ENCODE measurements at regions not wholly inside any gene's neighbourhood (a gene's known extent, or its start where the extent isn't known, plus 50 kb on each side); places are given as distances from the start of the nearest gene placed in this dataset.

DNA sequence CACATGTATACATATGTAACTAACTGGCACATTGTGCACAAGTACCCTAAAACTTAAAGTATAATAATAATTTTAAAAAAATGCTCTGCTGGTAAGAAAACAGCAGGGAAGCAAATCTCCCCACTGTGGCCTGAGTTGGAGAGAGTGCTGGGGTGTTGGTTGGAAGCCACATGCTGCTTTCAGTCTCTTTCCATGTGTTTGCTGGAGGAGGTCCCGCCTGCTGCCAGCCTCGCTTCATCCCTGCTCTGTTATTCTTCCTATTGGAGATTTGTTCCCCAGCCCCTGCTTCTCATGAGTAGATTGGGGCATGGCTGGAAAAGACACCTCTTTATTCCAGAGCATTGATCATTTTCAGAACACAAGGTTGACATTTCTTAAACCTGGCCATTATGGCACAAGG lies 230.5 kb downstream of the FGF9 start (continued):
- TF ChIP-seq GATA2 (CRISPR knock-in tag; IDR thresholded peaks at IDR 0.05) = no peak
- TF ChIP-seq ZNF586 (CRISPR knock-in tag; conservative IDR thresholded peaks at IDR 0.05) = no peak
- TF ChIP-seq CREBBP (IDR thresholded peaks at IDR 0.05; ENCODE audit: low read depth, low read length) = no peak
- no peak for TF ChIP-seq POLR2AphosphoS5 (IDR thresholded peaks at IDR 0.05; ENCODE audit: control insufficient read depth, insufficient read depth, low read depth, low read length)

DNA sequence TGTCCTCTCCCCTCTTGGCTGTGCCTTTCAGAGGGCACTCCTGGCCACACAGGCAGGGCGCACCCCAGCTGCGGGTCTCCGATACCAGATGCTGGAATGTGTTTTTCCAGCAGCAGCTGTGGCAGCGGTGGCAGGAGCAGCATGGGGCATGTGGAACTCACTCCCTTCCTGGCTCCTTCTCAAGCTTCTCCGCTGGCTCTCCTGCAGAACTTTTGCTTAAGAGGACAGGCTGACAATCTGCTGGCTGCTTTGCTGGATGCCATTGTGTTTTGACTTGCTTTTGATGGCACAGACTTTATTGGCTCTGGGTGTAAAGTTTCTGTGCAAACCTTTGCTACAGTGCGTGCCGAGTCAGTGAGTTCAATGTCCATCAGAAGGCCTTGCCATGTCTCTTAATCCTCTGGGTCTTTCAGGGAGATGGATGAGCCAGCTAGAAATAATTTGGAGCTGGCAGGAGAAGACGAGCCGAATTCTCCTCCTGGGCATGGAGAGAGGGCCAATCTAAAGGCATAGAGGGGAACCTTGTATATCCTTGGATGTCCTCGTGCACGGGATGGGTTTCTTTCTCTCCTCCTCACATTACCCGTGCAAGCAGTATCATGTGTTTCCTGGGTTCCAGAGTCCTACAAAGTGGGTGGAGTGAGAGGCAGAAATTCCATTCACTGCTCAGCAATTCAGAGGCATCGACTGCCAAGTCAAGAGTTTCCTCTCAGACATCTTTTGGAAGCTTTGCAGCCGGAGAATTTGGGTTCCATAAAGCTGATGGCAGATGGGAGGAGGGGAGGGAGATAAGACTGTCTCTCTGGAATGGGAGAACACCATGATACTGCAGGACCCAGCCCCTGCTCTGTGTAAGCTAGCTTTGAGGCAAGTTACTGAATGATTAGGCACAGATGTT lies 231.2 kb downstream of the FGF9 start:
- Histone ChIP-seq H3K4me3 (no peak overlapping the region), H3K36me3 (ENCODE audit: control insufficient read depth, insufficient read depth, low read length) (no peaks in the 10 kb centered on the region), H4K20me1 (replicated peaks; ENCODE audit: control insufficient read depth, insufficient read depth, low read length) (no peaks in the 10 kb centered on the region), H3K4me2 (ENCODE audit: insufficient read depth, low read length) (no peak overlapping the region), H2AFZ (ENCODE audit: low read depth, low read length) (no peak overlapping the region), H3K9me1 (ENCODE audit: control insufficient read depth, insufficient read depth, low read length) (no peaks in the 10 kb centered on the region), H3K4me1 (replicated peaks in 1 of 2; ENCODE audit: control insufficient read depth in 2 of 2, insufficient read depth in 2 of 2, low read length in 2 of 2) (no peaks in the 10 kb centered on the region), H3K27me3 (ENCODE audit: control insufficient read depth in 2 of 2, insufficient read depth in 2 of 2, low read length in 2 of 2) (no peaks in the 10 kb centered on the region), H3K9ac (ENCODE audit: insufficient read depth in 1 of 2, low read depth in 2 of 2, low read length in 2 of 2) (no peak overlapping the region), H3K27ac (ENCODE audit: extremely low read depth, low read depth, low read length) (no peak overlapping the region), H3K9me3 (replicated peaks; ENCODE audit: control insufficient read depth, insufficient read depth, low read depth, low read length) (no peaks in the 10 kb centered on the region), H3K79me2 (ENCODE audit: control insufficient read depth, insufficient read depth, low read length) (no peaks in the 10 kb centered on the region)
- no peak for FAIRE-seq
- ChIA-PET CTCF (ENCODE audit: low intra/inter-chr PET ratio) (no interaction called here), POLR2A (no interaction called here)
- no peak for ATAC-seq
- BruUV-seq (replicated peaks) = no TSS peak
- DNase-seq (ENCODE audit: extremely low read depth in 1 of 4, low spot score in 3 of 4) = no peak
- in situ Hi-C loops (cut with MboI) (no loop called here), intact Hi-C loops (cut with micrococcal nuclease) (no loop called here)
- TF ChIP-seq MEIS2 (IDR thresholded peaks at IDR 0.05; ENCODE audit: partially characterized antibody) (no peak), FOXA3 (CRISPR knock-in tag; conservative IDR thresholded peaks at IDR 0.05 in 1 of 2, IDR thresholded peaks at IDR 0.05 in 1 of 2) (no peak)
- WGBS (ENCODE audit: insufficient coverage, low coverage, missing lambda C conversion rate) = 2% methylated on average over 8 of the region's 14 CpGs
